ENCODE measurements at regions not wholly inside any gene's neighbourhood (a gene's known extent, or its start where the extent isn't known, plus 50 kb on each side); places are given as distances from the start of the nearest gene placed in this dataset.

DNA sequence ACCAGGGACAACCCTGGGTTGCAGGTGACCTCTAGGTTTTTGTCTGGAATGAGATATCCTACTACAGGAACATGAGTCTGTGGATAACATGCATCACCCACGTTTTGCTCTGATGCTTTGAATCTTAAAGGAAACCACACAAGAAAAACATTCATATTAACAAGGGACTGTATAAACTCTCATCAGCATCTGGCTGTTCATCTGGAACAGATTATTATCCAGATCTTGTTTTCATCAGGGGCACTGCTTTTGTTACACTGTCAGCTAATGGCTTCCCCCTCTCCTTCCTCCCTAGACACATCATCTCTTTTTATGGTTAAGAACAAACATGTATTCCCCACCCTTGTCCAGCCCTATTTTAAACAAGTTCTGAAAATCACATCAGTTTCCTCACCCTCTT lies 1095.7 kb downstream of the AACS start:
- no peak overlapping the region for H3K9ac ChIP-seq (ENCODE audit: insufficient read depth in 1 of 2, low read length in 2 of 2)
- TF ChIP-seq, protein P1, sequence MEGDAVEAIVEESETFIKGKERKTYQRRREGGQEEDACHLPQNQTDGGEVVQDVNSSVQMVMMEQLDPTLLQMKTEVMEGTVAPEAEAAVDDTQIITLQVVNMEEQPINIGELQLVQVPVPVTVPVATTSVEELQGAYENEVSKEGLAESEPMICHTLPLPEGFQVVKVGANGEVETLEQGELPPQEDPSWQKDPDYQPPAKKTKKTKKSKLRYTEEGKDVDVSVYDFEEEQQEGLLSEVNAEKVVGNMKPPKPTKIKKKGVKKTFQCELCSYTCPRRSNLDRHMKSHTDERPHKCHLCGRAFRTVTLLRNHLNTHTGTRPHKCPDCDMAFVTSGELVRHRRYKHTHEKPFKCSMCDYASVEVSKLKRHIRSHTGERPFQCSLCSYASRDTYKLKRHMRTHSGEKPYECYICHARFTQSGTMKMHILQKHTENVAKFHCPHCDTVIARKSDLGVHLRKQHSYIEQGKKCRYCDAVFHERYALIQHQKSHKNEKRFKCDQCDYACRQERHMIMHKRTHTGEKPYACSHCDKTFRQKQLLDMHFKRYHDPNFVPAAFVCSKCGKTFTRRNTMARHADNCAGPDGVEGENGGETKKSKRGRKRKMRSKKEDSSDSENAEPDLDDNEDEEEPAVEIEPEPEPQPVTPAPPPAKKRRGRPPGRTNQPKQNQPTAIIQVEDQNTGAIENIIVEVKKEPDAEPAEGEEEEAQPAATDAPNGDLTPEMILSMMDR (IDR thresholded peaks at IDR 0.05; ENCODE audit: control extremely low read depth, extremely low read depth), result no peak
- no peak for ATAC-seq (ENCODE audit: insufficient read depth, low FRiP score)
- H3K27ac ChIP-seq (ENCODE audit: low read depth in 1 of 2, low read length in 1 of 2), result no peak overlapping the region
- H3K4me1 ChIP-seq (ENCODE audit: control insufficient read depth in 5 of 5, insufficient read depth in 5 of 5, low read length in 5 of 5), result no peaks in the 10 kb centered on the region
- no peaks in the 10 kb centered on the region for H3K27me3 ChIP-seq (ENCODE audit: control insufficient read depth in 3 of 3, insufficient read depth in 3 of 3, low read length in 2 of 3)
- H3K36me3 ChIP-seq (ENCODE audit: control insufficient read depth in 4 of 4, insufficient read depth in 4 of 4, low read length in 4 of 4), result no peaks in the 10 kb centered on the region
- no peak for DNase-seq
- peaks cover 0 to 9% (median 2%) of the 10 kb centered on the region in 4 donors for H3K9me3 ChIP-seq (ENCODE audit: control insufficient read depth in 4 of 4, insufficient read depth in 3 of 4, low read length in 3 of 4)
- no peak overlapping the region for H3K4me3 ChIP-seq
- WGBS, 2 donors, result 33 to 35% methylated on average over 1 of the region's 1 CpG

DNA sequence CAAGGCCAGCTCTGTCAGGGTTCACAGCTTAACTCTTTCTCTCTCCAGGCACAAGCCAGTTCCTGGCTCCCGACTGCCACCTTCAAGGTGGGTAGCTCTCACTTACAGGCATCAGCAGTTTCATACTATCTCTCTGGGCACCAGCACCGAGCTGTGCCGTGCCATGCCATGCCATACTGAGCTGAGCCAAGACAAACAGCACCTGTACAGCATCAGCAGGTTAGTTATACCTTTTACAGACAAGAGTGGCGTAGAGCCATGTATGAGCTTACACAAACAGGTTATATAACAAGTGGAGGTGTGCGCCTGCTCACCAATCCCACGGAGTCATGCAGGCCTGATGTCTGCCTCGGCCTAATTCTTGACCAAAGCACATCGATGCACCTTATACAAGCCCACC lies 1098.7 kb downstream of the AACS start:
- H3K27me3 ChIP-seq (ENCODE audit: control insufficient read depth in 3 of 3, insufficient read depth in 3 of 3, low read length in 2 of 3), result no peaks in the 10 kb centered on the region
- H3K9me3 ChIP-seq (ENCODE audit: control insufficient read depth in 4 of 4, insufficient read depth in 3 of 4, low read length in 3 of 4), result peaks cover 0 to 7% (median 0%) of the 10 kb centered on the region in 4 donors
- WGBS, 2 donors, result 91 to 94% methylated on average over 8 of the region's 8 CpGs
- H3K4me1 ChIP-seq (ENCODE audit: control insufficient read depth in 5 of 5, insufficient read depth in 5 of 5, low read length in 5 of 5), result no peaks in the 10 kb centered on the region
- TF ChIP-seq, protein P1 (IDR thresholded peaks at IDR 0.05; ENCODE audit: control extremely low read depth, extremely low read depth), result no peak
- no peak for ATAC-seq (ENCODE audit: insufficient read depth, low FRiP score)
- no peak overlapping the region for H3K27ac ChIP-seq (ENCODE audit: low read depth in 1 of 2, low read length in 1 of 2)
- no peak overlapping the region for H3K9ac ChIP-seq (ENCODE audit: insufficient read depth in 1 of 2, low read length in 2 of 2)
- H3K4me3 ChIP-seq, result no peak overlapping the region
- DNase-seq, result no peak
- no peaks in the 10 kb centered on the region for H3K36me3 ChIP-seq (ENCODE audit: control insufficient read depth in 4 of 4, insufficient read depth in 4 of 4, low read length in 4 of 4)

DNA sequence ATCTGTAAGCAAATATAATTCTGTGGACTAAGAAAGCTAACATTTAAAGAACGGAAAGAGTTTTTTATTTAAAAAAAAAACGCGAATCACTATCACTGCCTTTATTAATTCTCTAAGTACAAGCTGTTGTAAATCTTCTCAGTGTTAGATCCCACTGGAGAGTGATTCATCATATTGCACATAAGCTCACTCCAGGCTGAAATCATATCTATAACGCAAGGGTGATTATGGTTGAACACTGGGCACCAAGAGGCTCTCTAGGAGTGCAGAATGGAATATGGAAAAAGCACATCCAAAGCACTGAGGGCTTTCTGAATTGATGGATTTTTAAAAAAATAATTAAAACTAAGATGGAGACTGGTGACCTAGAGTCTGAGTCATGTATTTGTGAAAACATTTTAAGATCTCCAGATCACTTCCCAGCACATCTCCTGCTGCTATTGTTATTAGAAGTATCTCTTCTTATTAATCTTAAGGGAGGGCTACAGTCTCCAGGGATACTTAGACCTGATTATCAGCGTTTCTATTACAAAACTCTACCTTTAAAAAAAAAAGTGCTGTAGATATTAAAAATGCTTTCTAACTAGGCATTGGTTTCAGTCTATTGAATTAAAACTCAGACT lies 1106.8 kb downstream of the AACS start:
- WGBS, 2 donors, result 86 to 90% methylated on average over 5 of the region's 5 CpGs
- ATAC-seq (ENCODE audit: insufficient read depth, low FRiP score) (no peak), DNase-seq (no peak)
- Histone ChIP-seq H3K9me3 (ENCODE audit: control insufficient read depth in 4 of 4, insufficient read depth in 3 of 4, low read length in 3 of 4) (no peaks in the 10 kb centered on the region), H3K4me3 (no peak overlapping the region), H3K4me1 (ENCODE audit: control insufficient read depth in 5 of 5, insufficient read depth in 5 of 5, low read length in 5 of 5) (no peaks in the 10 kb centered on the region), H3K27ac (ENCODE audit: low read depth in 1 of 2, low read length in 1 of 2) (no peak overlapping the region), H3K27me3 (ENCODE audit: control insufficient read depth in 3 of 3, insufficient read depth in 3 of 3, low read length in 2 of 3) (peaks cover 0 to 4% (median 0%) of the 10 kb centered on the region in 3 donors), H3K9ac (ENCODE audit: insufficient read depth in 1 of 2, low read length in 2 of 2) (no peak overlapping the region), H3K36me3 (ENCODE audit: control insufficient read depth in 4 of 4, insufficient read depth in 4 of 4, low read length in 4 of 4) (no peaks in the 10 kb centered on the region)
- TF ChIP-seq, protein P1 (IDR thresholded peaks at IDR 0.05; ENCODE audit: control extremely low read depth, extremely low read depth), result no peak
